Esophagus squamous epithelium (tissue), 4 donors: ENCODE measurements at regions not wholly inside any gene's neighbourhood (a gene's known extent, or its start where the extent isn't known, plus 50 kb on each side); places are given as distances from the start of the nearest gene placed in this dataset.

Experiments used
- CTCF ChIP-seq, 6 experiments: fragments of 450-650 bp in 4 of 6; fragments of 200-600 bp in 2 of 6; sonication (generic) in 2 of 6; IDR thresholded peaks; one replicate each; pipeline ENCODE4 v1.5.1; 2016 to 2019; ENCODE audit warnings: antibody characterized with exemption in 6 of 6, mild to moderate bottlenecking in 4 of 6, moderate library complexity in 4 of 6
- POLR2A ChIP-seq, 4 donors: fragments of 450-650 bp; IDR thresholded peaks; one replicate each; pipeline ENCODE4 v1.6.1; 2017; ENCODE audit warnings: antibody characterized with exemption in 4 of 4, mild to moderate bottlenecking in 4 of 4, moderate library complexity in 3 of 4

- TF ChIP-seq POLR2A (IDR thresholded peaks at IDR 0.05) (no peak), CTCF (IDR thresholded peaks at IDR 0.05) (no peak)
Measured at GRCh38 chr12:97637770-97638169, 175.2 kb downstream of the RMST start.
